Eye (tissue), 1 donor: ENCODE measurements at regions not wholly inside any gene's neighbourhood (a gene's known extent, or its start where the extent isn't known, plus 50 kb on each side); places are given as distances from the start of the nearest gene placed in this dataset.

Source experiments
- DNase-seq: peaks from one replicate; pipeline ENCODE4 v3.0.0-alpha.2; 2015

DNA sequence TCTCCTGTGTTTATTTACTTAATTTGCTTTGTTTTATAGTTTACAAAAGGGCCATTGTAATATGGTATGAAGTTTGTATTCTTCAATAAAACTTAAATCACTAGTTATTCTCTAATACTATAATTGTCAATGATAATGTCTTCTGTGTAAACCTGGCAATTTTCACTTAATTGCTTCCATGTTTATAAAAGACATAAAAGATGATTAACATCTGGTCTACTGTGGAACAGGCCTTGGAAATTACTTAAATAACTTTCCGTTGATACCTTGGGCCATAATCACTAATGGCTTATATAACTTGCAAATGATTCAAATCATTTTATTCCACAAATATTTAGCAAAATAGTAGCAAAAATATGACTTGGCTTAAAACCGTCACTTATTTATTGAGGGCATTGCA is 743.8 kb downstream of the DSC3 start:
- DNase-seq: no peak

DNA sequence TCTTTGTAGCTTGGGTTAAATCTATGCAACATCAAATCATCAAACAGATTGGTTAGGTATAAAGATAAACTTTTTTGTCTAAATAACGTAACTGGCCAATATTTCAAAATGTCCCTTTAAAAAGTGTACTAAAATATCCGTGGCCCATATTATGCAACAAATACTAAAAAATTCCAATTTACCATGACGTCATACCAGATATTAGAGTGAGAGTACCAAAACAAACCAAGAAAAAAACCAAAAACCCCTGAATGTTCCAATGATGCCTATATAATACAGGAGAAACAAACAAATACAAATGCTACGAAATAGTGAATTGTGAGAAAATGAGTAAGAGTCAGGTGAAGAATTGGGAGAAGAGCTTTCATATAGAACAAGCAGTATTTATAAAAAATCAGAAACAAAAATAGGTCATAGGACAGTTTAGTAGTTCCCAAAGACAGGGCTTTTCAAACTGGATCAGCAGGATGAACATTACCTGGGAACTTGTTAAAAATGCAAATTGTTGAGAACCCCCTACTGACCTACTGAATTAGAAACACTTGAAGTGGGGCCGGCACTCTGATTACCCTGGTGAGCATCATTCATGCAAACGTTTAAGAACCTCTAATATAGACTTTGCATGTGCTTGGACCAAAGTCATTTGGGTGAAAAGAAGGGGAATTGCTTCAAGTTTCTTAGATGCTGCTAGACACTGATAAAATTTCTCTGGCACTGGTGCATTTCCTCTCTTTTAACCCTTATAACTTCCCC is 753.7 kb downstream of the DSC3 start:
- no peak for DNase-seq

- peak; percentile 89 for DNase-seq
Observed at GRCh38 chr18:30280861-30281470, 761.6 kb downstream of the DSC3 start.

DNA sequence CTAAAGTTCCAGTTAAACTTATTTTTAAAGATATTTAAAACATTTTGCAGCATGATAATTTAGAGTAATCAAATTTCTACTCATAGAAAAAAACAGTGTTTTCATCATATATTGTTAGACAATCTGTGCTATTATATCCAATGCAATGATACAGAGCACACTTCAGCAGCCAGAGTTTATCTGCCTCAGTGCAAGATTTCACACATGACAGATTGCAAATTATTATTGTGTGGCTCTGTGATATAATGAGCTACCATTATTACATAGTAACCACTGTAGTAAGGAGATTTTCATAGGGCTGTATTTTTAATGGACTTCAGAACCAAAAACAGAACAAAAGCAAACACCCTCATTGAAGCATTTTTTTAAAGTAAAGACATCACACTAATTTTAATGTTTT is 762.4 kb downstream of the DSC3 start:
- DNase-seq: peak; percentile 51

- DNase-seq: peak; percentile 23
Observed at GRCh38 chr18:30277676-30278075, 764.9 kb downstream of the DSC3 start.

DNA sequence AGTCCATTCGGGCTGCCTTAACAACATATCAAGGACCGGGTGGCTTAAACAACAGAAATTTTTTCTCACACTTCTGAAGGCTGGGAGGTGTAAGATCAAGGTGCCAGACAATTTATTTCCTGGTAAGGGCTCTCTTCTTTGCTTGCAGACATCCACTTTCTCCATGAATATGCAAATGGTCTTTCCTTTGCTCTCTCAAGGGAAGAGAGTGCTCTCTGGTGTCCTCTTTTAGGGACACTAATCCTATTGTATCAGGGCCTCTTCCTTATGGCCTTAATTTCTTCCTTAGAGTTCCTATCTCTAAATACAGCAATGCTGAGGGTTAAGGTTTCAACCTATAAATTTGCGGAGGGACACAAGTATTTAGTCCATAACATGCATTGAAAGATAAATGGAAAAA is 770.8 kb downstream of the DSC3 start:
- no peak for DNase-seq

DNA sequence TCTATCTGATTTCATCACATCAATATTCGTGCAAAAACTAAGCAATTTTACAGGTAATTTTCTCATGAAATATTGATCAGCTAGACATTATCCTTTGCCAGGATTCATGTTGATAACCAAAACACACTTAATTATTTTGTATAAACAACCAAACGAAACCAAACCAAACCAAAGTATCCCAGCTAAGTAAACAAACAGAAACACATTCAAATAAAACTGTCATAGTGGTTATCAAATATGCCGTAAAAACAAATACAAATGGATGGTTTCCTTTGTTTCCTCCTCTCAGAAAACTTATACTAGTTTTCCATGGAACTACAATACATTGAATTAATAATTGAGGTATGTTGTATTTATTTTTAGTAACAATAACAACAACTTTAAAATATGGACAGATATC is 777.4 kb downstream of the DSC3 start:
- DNase-seq: no peak

GRCh38 chr18:30254331-30254730 is 788.2 kb downstream of the DSC3 start:
- no peak for DNase-seq

- DNase-seq: no peak
Observed at GRCh38 chr18:30248056-30248455, 794.5 kb downstream of the DSC3 start.

- DNase-seq: peak; percentile 16
Observed at GRCh38 chr18:30245766-30246455, 796.6 kb downstream of the DSC3 start.

GRCh38 chr18:30234755-30235154 is 807.8 kb downstream of the DSC3 start:
- no peak for DNase-seq

DNA sequence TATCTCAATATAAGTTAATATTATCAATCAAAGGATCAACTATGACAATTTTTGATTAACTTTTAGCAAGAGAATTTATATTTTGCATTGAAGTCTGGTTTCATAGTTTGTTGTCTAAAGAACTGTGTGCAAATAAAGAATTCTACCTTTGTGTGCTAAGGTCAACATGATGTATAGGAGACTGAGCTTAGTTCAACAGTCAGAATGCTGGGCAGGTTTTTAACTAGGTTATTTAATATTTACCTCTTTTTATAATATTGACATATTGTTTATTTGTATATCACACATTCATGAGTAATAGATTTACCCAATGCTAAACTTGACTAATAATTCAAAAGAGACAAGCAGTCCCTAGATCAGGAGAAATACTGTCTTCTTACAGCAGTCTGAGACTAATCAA is 831.4 kb downstream of the DSC3 start:
- no peak for DNase-seq

GRCh38 chr18:30208546-30208945 is 834.0 kb downstream of the DSC3 start:
- no peak for DNase-seq

GRCh38 chr18:30192216-30192615 is 850.3 kb downstream of the DSC3 start:
- no peak for DNase-seq

- no peak for DNase-seq
Observed at GRCh38 chr18:30186245-30186644, 856.3 kb downstream of the DSC3 start.

DNA sequence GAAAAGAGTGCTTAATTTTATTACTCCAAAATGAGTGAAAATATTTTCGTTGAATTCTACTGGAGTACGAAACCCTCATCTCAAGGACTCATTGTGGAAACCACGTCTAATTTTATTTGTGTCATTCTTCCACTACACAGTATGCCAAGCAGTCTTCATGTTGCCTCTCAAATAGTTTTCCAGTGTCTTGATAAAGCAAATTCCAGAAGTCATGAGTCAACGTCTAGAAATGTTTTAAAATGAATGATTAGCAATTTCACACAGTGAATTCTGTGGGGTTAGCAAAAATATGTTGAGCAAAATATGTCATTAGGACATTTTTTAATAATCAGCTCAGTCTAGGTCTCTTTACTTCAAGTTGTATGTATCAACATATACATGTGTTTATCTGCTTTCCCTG is 865.5 kb downstream of the DSC3 start:
- DNase-seq: no peak

DNA sequence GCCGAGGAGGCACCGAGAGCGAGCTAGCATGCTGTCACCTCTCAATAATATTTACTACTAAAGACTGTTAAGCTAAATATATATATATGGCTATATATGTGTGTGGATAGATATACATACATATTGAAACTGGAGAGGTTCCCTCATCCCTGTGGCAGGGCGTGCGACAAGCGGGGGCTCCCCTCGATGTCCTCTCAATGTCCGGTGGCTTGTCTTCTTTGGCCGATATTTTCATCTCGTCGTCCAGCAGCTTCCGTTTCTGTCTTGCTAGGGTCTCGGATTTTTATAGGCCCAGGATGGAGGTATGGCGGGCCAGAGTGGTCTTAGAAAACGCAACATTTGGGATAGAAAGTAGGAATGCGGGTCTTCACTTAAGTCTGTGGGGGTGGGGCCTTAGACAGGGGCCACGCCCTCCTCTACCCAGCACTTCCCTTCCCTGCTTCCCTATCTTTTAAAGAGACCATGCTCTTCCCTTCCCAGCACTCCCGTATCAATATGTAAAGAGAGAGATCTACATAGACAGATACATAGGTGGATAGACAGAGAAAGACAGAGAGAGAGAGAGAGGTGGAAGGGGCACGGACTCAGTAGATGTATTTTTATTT is 866.8 kb downstream of the DSC3 start:
- no peak for DNase-seq

DNA sequence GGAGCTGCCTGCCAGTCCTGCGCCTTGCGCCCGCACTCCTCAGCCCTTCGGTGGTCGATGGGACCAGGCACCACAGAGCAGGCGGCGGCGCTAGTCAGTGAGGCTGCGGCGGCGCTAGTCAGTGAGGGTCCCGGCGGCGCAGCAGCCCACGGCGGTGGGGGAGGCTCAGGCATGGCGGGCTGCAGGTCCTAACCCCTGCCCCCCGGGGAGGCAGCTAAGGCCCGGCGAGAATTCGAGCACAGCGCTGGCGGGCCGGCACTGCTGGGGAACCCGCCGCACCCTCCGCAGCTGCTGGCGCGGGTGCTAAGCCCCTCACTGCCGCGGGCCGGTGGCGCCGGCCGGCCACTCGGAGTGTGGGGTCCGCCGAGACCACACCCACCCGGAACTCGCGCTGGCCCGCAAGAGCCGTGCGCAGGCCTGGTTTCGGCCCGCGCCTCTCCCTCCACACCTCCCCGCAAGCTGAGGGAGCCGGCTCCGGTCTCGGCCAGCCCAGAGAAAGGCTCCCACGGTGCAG is 867.4 kb downstream of the DSC3 start:
- DNase-seq: no peak

DNA sequence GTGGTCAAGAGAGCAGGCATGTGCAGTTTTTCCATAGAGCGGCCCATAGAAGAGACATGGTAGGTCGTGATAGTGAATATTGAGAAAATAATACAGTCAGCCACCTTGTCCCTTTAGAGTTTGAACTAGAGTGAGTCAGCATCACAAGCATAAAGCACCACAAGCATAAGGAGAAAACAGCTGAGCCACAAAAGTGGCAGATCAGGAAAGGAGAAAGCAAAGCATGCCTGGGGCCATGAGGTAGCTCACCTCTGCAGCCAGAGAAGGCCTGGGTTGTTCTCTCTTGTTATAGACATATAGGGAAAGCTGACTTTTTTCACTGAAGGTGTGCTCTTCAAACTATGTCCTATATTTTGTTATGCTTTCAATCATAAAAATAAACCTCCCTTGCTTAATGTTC is 879.0 kb downstream of the DSC3 start:
- DNase-seq: no peak

- DNase-seq: no peak
Observed at GRCh38 chr18:30160124-30160523, 882.4 kb downstream of the DSC3 start.

- DNase-seq: no peak
Observed at GRCh38 chr18:30150586-30151250, 891.8 kb downstream of the DSC3 start.

- no peak for DNase-seq
Observed at GRCh38 chr18:30149585-30149984, 893.0 kb downstream of the DSC3 start.

DNA sequence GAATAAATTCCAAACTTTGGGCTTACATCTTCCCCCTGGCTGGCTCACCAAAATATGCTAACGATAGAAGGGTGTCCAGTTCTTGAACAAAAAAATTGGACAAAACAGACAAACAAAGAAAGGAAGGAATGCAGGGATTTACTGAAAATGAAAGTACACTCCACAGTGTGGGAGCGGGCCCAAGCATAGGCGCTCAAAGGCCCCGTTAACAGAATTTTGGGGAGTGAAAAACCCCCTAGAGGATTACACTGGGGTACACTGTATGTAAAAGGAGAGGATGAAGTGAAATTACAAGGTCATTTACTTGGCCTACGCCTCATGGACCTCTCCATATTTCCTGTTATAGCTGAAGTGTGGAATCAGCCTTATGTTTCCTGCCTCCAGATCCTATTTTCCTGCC is 899.7 kb downstream of the DSC3 start:
- no peak for DNase-seq
